HepG2 (cell line): ENCODE measurements at regions not wholly inside any gene's neighbourhood (a gene's known extent, or its start where the extent isn't known, plus 50 kb on each side); places are given as distances from the start of the nearest gene placed in this dataset.

ENCODE experiments used
- ARID5B ChIP-seq: IDR thresholded peaks from 2 replicates; pipeline ENCODE4 v1.4.0; 2020; ENCODE audit warnings: mild to moderate bottlenecking, missing genetic modification reagents
- ATF4 ChIP-seq, 2 experiments: fragments of 450-650 bp in 1 of 2; sonication (generic) in 1 of 2; formaldehyde crosslinking; IDR thresholded peaks; 2 replicates each; pipeline versions ENCODE4 v1.5.0 to v1.8.0; 2020 to 2022; ENCODE audit warnings: mild to moderate bottlenecking in 1 of 2, missing genetic modification reagents in 1 of 2
- BORCS8-MEF2B ChIP-seq: sonication (generic); formaldehyde crosslinking; IDR thresholded peaks from 2 replicates; pipeline ENCODE4 v1.8.0; 2022; ENCODE audit warnings: mild to moderate bottlenecking, missing genetic modification reagents
- CTCF ChIP-seq: sonication (generic); formaldehyde crosslinking; IDR thresholded peaks from 2 replicates; pipeline ENCODE4 v1.5.0; 2020; ENCODE audit warnings: mild to moderate bottlenecking, missing genetic modification reagents, moderate library complexity
- REPIN1 ChIP-seq: sonication (generic); formaldehyde crosslinking; IDR thresholded peaks from 2 replicates; pipeline ENCODE4 v1.8.0; 2022; ENCODE audit warnings: missing genetic modification reagents, low read depth, mild to moderate bottlenecking, borderline replicate concordance
- THYN1 ChIP-seq: sonication (generic); formaldehyde crosslinking; IDR thresholded peaks from 2 replicates; pipeline ENCODE4 v1.8.1; 2023; ENCODE audit warnings: low read depth, mild to moderate bottlenecking, moderate library complexity, missing genetic modification reagents, borderline replicate concordance
- ZBTB49 ChIP-seq: sonication (generic); formaldehyde crosslinking; IDR thresholded peaks from 2 replicates; pipeline ENCODE4 v1.4.0; 2020; ENCODE audit warnings: missing genetic modification reagents, borderline replicate concordance
- ZNF230 ChIP-seq: sonication (generic); formaldehyde crosslinking; IDR thresholded peaks from 2 replicates; pipeline ENCODE4 v1.4.0; 2020; ENCODE audit warnings: mild to moderate bottlenecking, missing genetic modification reagents
- ZNF317 ChIP-seq: sonication (generic); formaldehyde crosslinking; IDR thresholded peaks from 2 replicates; pipeline ENCODE4 v1.5.0; 2020; ENCODE audit warnings: mild to moderate bottlenecking, missing genetic modification reagents
- ZNF468 ChIP-seq: sonication (generic); formaldehyde crosslinking; IDR thresholded peaks from 2 replicates; pipeline ENCODE4 v1.8.0; 2022; ENCODE audit warnings: mild to moderate bottlenecking, moderate library complexity, missing genetic modification reagents
- ZNF605 ChIP-seq: sonication (generic); formaldehyde crosslinking; IDR thresholded peaks from 2 replicates; pipeline ENCODE4 v1.8.0; 2022; ENCODE audit warnings: mild to moderate bottlenecking, missing genetic modification reagents

GRCh38 chr16:31711344-31711845, 162.2 kb upstream of the ZNF267 start (continued):
- TF ChIP-seq ZNF230 (0 out of 2 replicates have a peak, but pooled peaks have one; percentile 22), CTCF (CRISPR knock-in tag) (peak; percentile 49), ZBTB49 (CRISPR knock-in tag) (no peak), ZNF605 (CRISPR knock-in tag) (peak; percentile 74; the same call in 1 of the 2 replicates), THYN1 (CRISPR knock-in tag) (no peak), REPIN1 (CRISPR knock-in tag) (peak; percentile 65; the same call in 1 of the 2 replicates), ARID5B (CRISPR knock-in tag) (no peak), ZNF317 (CRISPR knock-in tag) (no peak), BORCS8-MEF2B (CRISPR knock-in tag) (peak; percentile 59), ATF4 (CRISPR knock-in tag; IDR thresholded peaks at IDR 0.05) (no peak), ZNF468 (no peak)
